HL-60 (cell line): ENCODE measurements at regions not wholly inside any gene's neighbourhood (a gene's known extent, or its start where the extent isn't known, plus 50 kb on each side); places are given as distances from the start of the nearest gene placed in this dataset.
"Not testable (repeated sequence)": the region's sequence is repeated elsewhere in the genome, so short reads cannot be mapped to it uniquely, and the experiment has no call there.

Experiments
- DNase-seq, 2 experiments: peaks; one replicate each; pipeline ENCODE4 v3.0.0-alpha.2; 2010 to 2020; ENCODE audit warnings: low read depth in 1 of 2, low spot score in 1 of 2
- H3K27ac ChIP-seq: fragments of 250-450 bp; sonication (Bioruptor Pico); replicated peaks from 2 replicates; pipeline ENCODE4 v1.5.1; 2020; ENCODE audit warnings: mild to moderate bottlenecking, moderate library complexity
- H3K27me3 ChIP-seq: fragments of 250-450 bp; sonication (Bioruptor Pico); 2 replicates; pipeline ENCODE4 v1.5.1; 2021; ENCODE audit warnings: mild to moderate bottlenecking, moderate library complexity; ENCODE audit not compliant: insufficient read depth, poor library complexity, severe bottlenecking
- H3K4me3 ChIP-seq: replicated peaks from 2 replicates; pipeline ENCODE4 v1.5.1; 2011; ENCODE audit warnings: mild to moderate bottlenecking, control low read depth, low read length; ENCODE audit not compliant: insufficient read depth
- GABPA ChIP-seq: IDR thresholded peaks from 2 replicates; pipeline ENCODE4 v1.6.1; 2012; ENCODE audit warnings: low read depth
- SPI1 ChIP-seq: IDR thresholded peaks from 2 replicates; pipeline ENCODE4 v1.6.1; 2012; ENCODE audit warnings: low read depth, mild to moderate bottlenecking, borderline replicate concordance

DNA sequence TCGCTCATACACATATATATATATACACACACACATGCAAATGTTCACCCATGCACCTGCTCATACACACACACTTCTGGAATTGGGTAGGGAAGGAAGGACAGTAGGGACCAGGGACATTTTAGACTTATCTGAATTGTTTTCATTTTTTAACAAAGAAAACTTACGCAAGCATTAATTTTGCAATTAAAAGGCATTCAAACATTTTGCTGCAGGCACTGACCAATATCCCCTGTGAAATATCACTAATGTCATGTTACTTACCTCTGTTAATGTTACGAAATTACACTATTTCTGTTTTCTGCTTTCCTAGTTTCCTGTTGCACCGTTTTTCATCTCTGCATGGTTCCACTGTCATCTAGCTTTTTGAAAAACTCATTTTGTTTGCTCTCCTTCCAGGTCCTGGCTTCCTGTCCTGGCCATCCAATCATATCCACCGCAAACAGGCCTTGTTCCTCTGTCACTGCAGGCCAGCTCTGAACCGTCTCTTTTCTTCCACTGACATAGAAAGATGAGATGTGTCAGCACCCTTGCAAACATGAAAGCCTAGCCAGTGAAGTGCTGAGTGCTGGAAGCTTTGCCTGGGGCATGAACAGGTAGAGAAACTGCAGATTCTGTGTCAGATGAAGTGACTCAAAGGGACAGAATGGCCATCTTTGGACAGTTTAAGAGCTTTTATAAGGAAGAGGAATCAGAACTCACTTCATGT is 114.5 kb downstream of the SEPTIN7 start:
- TF ChIP-seq GABPA: 0 out of 2 replicates have a peak, but pooled peaks have one; percentile 12
- H3K27ac ChIP-seq: peak overlapping the region; percentile 53
- DNase-seq: peak; percentile 20 to 57
- not testable (repeated sequence) for H3K4me3 ChIP-seq, H3K27me3 ChIP-seq

DNA sequence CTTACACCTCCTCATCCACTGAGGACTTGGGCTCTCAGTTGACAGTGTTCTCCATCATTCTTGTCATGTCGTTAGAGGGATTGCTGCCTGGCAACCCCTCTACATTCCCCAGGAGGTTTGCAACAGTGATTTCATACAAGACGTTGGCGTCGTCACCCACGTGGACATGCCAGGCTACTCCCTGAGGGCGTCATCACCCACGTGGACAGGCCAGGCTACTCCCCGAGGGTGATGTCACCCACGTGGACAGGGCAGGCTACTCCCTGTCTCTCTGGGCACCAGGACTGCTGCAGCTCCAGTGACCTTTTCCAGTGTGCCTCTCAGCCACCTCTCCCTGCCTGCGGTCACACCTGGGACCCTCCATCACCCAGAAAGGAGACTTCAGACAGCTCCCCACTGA is 117.4 kb downstream of the SEPTIN7 start:
- DNase-seq, H3K4me3 ChIP-seq, H3K27ac ChIP-seq, H3K27me3 ChIP-seq: not testable (repeated sequence)

DNA sequence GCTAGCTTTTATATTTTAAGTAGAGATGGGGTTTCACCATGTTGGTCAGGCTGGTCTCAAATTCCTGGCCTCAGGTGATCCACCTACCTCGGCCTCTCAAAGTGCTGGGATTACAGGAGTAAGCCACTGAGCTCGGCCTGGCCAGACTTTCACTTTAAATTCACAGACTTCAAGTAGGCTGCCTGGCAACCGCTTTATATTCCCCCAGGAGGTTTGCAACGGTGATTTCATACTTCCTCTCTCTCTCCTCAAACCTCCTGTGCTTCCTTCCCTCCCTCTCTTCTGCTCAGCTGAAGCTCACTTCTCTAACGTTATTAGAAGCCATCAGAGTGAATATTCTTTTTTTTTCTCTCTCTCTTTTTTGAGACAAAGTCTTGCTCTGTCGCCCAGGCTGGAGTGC is 118.8 kb downstream of the SEPTIN7 start:
- H3K27me3 ChIP-seq, H3K4me3 ChIP-seq: not testable (repeated sequence)
- peak overlapping the region; percentile 37 for H3K27ac ChIP-seq
- TF ChIP-seq SPI1: peak; percentile 77
- peak; percentile 24 to 64 for DNase-seq

DNA sequence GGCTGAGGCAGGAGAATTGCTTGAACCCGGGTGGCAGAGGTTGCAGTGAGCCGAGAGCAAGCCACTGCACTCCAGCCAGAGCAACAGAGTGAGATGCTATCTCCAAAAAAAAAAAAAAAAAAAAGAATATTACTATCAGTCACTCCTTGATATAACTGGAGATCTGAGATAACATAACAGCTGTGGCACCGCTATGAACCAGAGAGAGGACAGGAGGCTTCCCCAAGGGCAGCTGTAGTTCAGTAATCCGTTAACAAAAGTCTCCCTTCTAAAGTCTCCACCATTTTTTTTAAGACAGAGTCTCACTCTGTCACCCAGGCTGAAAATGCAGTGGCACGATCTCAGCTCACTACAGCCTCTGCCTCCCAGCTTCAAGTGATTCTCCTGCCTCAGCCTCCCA is 120.5 kb downstream of the SEPTIN7 start:
- not testable (repeated sequence) for H3K27me3 ChIP-seq, H3K27ac ChIP-seq, DNase-seq, H3K4me3 ChIP-seq

GRCh38 chr7:35924668-35925067 is 123.8 kb downstream of the SEPTIN7 start:
- H3K27me3 ChIP-seq, H3K4me3 ChIP-seq, DNase-seq, H3K27ac ChIP-seq: not testable (repeated sequence)

- not testable (repeated sequence) for H3K4me3 ChIP-seq, H3K27ac ChIP-seq, DNase-seq, H3K27me3 ChIP-seq
Measured at GRCh38 chr7:35926966-35927365, 126.1 kb downstream of the SEPTIN7 start.

GRCh38 chr7:35931134-35931533 is 130.3 kb downstream of the SEPTIN7 start:
- H3K4me3 ChIP-seq, H3K27me3 ChIP-seq, DNase-seq, H3K27ac ChIP-seq: not testable (repeated sequence)

DNA sequence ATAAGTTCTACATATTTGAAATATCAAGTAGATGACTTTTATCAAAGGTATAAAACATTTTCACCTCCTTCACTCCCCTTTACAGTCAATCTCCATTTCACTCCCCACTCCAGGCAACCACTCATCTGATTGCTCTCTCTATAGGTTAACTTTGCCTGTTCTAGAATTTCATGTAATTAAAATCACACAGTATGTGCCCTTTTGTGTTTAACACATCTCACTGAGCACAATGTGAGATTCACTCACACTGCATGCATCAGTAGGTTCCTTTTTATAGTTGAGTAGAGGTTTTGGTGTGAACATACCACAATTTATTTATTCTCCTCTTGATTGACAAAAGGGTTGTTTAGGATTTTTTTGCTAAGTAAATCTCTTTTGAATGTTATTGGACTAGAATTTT is 130.7 kb downstream of the SEPTIN7 start:
- DNase-seq, H3K4me3 ChIP-seq, H3K27me3 ChIP-seq, H3K27ac ChIP-seq: not testable (repeated sequence)

DNA sequence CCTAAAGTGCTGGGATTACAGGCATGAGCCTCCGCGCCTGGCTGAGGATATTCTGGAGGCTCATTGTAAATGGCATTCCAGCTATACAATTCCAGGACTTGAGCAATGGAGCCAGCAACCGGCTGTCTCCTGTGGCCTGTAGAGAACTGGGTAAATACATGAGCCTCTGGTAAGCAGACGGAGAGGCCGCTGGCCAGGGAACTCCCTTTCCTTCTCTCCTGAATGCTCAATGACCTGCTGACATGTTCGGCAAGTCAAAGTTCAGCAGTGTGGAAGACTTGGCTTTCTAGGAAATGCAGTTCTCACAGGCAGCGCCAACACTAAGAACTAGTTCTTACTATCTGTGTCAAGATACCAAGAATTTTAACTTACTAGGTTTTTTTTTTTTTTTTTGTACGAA is 139.8 kb downstream of the SEPTIN7 start:
- not testable (repeated sequence) for DNase-seq, H3K4me3 ChIP-seq, H3K27ac ChIP-seq, H3K27me3 ChIP-seq

DNA sequence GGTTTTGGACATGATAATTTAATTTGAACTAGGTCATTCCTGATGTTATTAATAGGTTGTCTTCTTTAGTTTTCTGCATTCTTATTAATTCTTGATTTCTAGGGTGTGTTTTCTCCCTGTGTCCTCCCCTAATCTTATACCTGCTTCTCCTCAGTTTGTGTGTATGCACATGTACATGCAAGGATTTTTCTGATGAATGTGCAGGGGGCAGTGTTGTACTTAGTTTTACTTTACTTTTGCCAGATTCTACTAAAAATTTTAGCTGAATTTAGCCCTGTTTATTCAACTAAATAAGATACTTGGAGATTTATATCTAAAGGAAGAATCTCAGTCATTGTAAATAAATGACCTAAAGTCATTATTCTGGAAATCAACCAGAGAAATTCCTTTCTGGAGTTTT is 144.8 kb downstream of the SEPTIN7 start:
- H3K4me3 ChIP-seq, H3K27me3 ChIP-seq, DNase-seq, H3K27ac ChIP-seq: not testable (repeated sequence)

- not testable (repeated sequence) for H3K4me3 ChIP-seq, H3K27ac ChIP-seq, H3K27me3 ChIP-seq, DNase-seq
Measured at GRCh38 chr7:35955735-35956134, 154.9 kb downstream of the SEPTIN7 start.

DNA sequence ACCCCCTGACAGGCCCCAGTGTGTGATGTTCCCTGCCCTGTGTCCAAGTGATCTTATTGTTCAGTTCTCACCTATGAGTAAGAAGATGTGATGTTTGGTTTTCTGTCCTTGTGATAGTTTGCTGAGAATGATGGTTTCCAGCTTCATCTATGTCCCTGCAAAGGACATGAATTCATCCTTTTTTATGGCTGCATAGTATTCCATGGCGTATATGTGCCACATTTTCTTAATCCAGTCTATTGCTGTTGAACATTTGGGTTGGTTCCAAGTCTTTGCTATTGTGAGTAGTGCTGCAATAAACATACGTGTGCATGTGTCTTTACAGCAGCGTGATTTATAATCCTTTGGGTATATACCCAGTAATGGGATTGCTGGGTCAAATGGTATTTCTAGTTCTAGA is 156.1 kb downstream of the SEPTIN7 start:
- DNase-seq, H3K27me3 ChIP-seq, H3K27ac ChIP-seq, H3K4me3 ChIP-seq: not testable (repeated sequence)

DNA sequence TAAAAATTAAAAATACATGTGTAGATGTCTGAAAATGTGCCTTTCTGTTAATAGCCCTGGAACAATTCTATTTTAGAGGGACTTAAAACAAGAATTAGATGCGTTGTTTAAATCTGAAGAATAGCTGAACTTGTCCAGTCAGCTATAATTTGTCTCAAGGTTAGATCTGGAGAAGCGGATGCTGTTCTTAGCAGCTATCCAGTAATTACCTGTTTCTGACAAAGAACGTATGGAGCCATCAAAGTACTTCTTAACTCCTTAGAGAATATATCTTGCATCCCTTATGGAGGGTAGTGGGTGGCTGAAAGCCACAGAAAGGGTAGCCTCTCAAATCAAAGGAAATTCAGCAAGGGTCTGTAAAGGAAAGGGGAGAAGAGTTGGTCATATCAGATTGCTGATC is 160.4 kb downstream of the SEPTIN7 start:
- not testable (repeated sequence) for H3K27ac ChIP-seq, DNase-seq, H3K27me3 ChIP-seq, H3K4me3 ChIP-seq

- DNase-seq, H3K27me3 ChIP-seq, H3K4me3 ChIP-seq, H3K27ac ChIP-seq: not testable (repeated sequence)
Measured at GRCh38 chr7:35962607-35963006, 161.8 kb downstream of the SEPTIN7 start.
